ENCODE measurements at regions not wholly inside any gene's neighbourhood (a gene's known extent, or its start where the extent isn't known, plus 50 kb on each side); places are given as distances from the start of the nearest gene placed in this dataset.
A peak's percentile ranks its signal among the peaks of the same experiment; 100 is the strongest.

- in situ Hi-C loops (cut with HindIII; ENCODE audit: low pct_unique_long_range_greater_than_20kb, low sequenced_read_pairs) (no loop called here), intact Hi-C loops (cut with micrococcal nuclease; ENCODE audit: unreplicated experiment) (loop anchor here (2.0 to 5.0 kb wide), 3 partner anchors 127 to 207 kb away; no protein-coding TSS in a partner anchor)
- DNase-seq (ENCODE audit: low read depth, low spot score) (no peak), ATAC-seq (no peak)
- Histone ChIP-seq H3K4me1 (ENCODE audit: control insufficient read depth, insufficient read depth, low read length) (no peaks in the 10 kb centered on the region; the same call in 1 of the 2 replicates), H3K27ac (ENCODE audit: low read length) (no peak overlapping the region), H3K4me3 (ENCODE audit: low read depth in 2 of 2, low read length in 2 of 2) (no peak overlapping the region), H3K27me3 (ENCODE audit: control insufficient read depth, insufficient read depth, low read length) (no peaks in the 10 kb centered on the region), H3K9me3 (ENCODE audit: control insufficient read depth, insufficient read depth, low read depth, low read length) (no peaks in the 10 kb centered on the region), H3K36me3 (ENCODE audit: control insufficient read depth, insufficient read depth, low read length) (no peaks in the 10 kb centered on the region)
- ChIA-PET CTCF (no interaction called here), POLR2A (no interaction called here)
- TF ChIP-seq REST (IDR thresholded peaks at IDR 0.05; ENCODE audit: insufficient read depth in 1 of 2, low read depth in 2 of 2, low read length in 1 of 2) (no peak), SIN3A (IDR thresholded peaks at IDR 0.05; ENCODE audit: borderline replicate concordance, insufficient read depth, low read depth, low read length) (no peak), TCF7L2 (IDR thresholded peaks at IDR 0.05; ENCODE audit: low read depth, low read length) (no peak), CTCF (IDR thresholded peaks at IDR 0.05) (peak; percentile 62), POLR2AphosphoS5 (IDR thresholded peaks at IDR 0.05; ENCODE audit: low read depth, low read length) (no peak)
- BruUV-seq (replicated peaks) = no TSS peak
Observed at GRCh38 chr5:145680169-145680568, 155.0 kb downstream of the PRELID2 start.

- no peaks in the 10 kb centered on the region for H3K9me3 ChIP-seq (ENCODE audit: control insufficient read depth, insufficient read depth, low read depth, low read length)
- DNase-seq (ENCODE audit: low read depth, low spot score) (no peak), ATAC-seq (no peak)
- no peaks in the 10 kb centered on the region; the same call in 1 of the 2 replicates for H3K4me1 ChIP-seq (ENCODE audit: control insufficient read depth, insufficient read depth, low read length)
- ChIA-PET CTCF (no interaction called here), POLR2A (no interaction called here)
- in situ Hi-C loops (cut with HindIII; ENCODE audit: low pct_unique_long_range_greater_than_20kb, low sequenced_read_pairs) (no loop called here), intact Hi-C loops (cut with micrococcal nuclease; ENCODE audit: unreplicated experiment) (no loop called here)
- H3K4me3 ChIP-seq (ENCODE audit: low read depth in 2 of 2, low read length in 2 of 2) = no peak overlapping the region
- no TSS peak for BruUV-seq (replicated peaks)
- no peak for TF ChIP-seq POLR2AphosphoS5 (IDR thresholded peaks at IDR 0.05; ENCODE audit: low read depth, low read length)
- TF ChIP-seq SIN3A (IDR thresholded peaks at IDR 0.05; ENCODE audit: borderline replicate concordance, insufficient read depth, low read depth, low read length) = no peak
- TF ChIP-seq REST (IDR thresholded peaks at IDR 0.05; ENCODE audit: insufficient read depth in 1 of 2, low read depth in 2 of 2, low read length in 1 of 2) = no peak
- no peak for TF ChIP-seq TCF7L2 (IDR thresholded peaks at IDR 0.05; ENCODE audit: low read depth, low read length)
- no peak for TF ChIP-seq CTCF (IDR thresholded peaks at IDR 0.05)
- no peak overlapping the region for H3K27ac ChIP-seq (ENCODE audit: low read length)
- no peaks in the 10 kb centered on the region for H3K36me3 ChIP-seq (ENCODE audit: control insufficient read depth, insufficient read depth, low read length)
- H3K27me3 ChIP-seq (ENCODE audit: control insufficient read depth, insufficient read depth, low read length) = no peaks in the 10 kb centered on the region
Observed at GRCh38 chr5:145678255-145678654, 156.9 kb downstream of the PRELID2 start.
